Transverse colon (tissue), 4 donors: ENCODE measurements at regions not wholly inside any gene's neighbourhood (a gene's known extent, or its start where the extent isn't known, plus 50 kb on each side); places are given as distances from the start of the nearest gene placed in this dataset.

Experiments used
- EP300 ChIP-seq: sonication (generic); formaldehyde crosslinking; IDR thresholded peaks from one replicate; pipeline ENCODE4 v1.6.1; 2017; ENCODE audit warnings: antibody characterized with exemption, low read depth
- POLR2A ChIP-seq: fragments of 450-650 bp; IDR thresholded peaks from one replicate; pipeline ENCODE4 v1.6.1; 2016; ENCODE audit warnings: antibody characterized with exemption, mild to moderate bottlenecking, moderate library complexity
- POLR2AphosphoS5 ChIP-seq, 3 donors: sonication (generic); formaldehyde crosslinking; IDR thresholded peaks; one replicate each; pipeline ENCODE4 v1.6.1; 2016; ENCODE audit warnings: antibody characterized with exemption in 3 of 3
- TF ChIP-seq, protein P1 (sequence below), 5 experiments: fragments of 200-600 bp in 3 of 5; fragments of 450-650 bp in 2 of 5; sonication (generic) in 3 of 5; IDR thresholded peaks; 1 replicate in 2 of 5; 2 replicates in 3 of 5; pipeline ENCODE4 v1.5.1; 2016 to 2017; ENCODE audit warnings: antibody characterized with exemption in 5 of 5, inconsistent platforms in 3 of 5, mild to moderate bottlenecking in 2 of 5, moderate library complexity in 1 of 5

DNA sequence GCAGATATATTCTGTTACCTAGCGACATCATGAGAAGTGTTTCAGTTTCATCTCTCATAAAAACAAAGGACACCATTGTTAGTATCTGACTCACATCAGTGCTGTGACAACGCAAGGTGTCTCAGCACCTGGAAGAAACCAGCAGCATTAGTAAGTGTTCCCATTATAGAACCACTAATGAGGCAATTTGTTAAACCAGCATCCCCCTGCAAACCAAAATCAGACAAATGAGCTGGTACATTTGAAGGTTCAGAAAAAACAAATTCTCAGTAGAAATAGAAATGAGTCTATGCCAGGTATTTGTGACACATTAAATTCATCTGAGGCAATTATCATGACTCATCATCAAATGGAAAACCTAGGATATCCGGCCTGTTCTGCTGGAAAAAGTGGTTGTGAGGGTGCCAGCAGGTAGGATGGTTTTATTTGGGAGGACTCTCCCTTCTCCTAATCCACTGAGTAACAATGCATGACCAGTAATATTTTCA, 151.7 kb downstream of the TMEM200A start:
- TF ChIP-seq POLR2A (no peak), EP300 (no peak), POLR2AphosphoS5 (IDR thresholded peaks at IDR 0.05) (no peak)
- TF ChIP-seq, protein P1, sequence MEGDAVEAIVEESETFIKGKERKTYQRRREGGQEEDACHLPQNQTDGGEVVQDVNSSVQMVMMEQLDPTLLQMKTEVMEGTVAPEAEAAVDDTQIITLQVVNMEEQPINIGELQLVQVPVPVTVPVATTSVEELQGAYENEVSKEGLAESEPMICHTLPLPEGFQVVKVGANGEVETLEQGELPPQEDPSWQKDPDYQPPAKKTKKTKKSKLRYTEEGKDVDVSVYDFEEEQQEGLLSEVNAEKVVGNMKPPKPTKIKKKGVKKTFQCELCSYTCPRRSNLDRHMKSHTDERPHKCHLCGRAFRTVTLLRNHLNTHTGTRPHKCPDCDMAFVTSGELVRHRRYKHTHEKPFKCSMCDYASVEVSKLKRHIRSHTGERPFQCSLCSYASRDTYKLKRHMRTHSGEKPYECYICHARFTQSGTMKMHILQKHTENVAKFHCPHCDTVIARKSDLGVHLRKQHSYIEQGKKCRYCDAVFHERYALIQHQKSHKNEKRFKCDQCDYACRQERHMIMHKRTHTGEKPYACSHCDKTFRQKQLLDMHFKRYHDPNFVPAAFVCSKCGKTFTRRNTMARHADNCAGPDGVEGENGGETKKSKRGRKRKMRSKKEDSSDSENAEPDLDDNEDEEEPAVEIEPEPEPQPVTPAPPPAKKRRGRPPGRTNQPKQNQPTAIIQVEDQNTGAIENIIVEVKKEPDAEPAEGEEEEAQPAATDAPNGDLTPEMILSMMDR (IDR thresholded peaks at IDR 0.05), result no peak
